ENCODE measurements at regions not wholly inside any gene's neighbourhood (a gene's known extent, or its start where the extent isn't known, plus 50 kb on each side); places are given as distances from the start of the nearest gene placed in this dataset.

DNA sequence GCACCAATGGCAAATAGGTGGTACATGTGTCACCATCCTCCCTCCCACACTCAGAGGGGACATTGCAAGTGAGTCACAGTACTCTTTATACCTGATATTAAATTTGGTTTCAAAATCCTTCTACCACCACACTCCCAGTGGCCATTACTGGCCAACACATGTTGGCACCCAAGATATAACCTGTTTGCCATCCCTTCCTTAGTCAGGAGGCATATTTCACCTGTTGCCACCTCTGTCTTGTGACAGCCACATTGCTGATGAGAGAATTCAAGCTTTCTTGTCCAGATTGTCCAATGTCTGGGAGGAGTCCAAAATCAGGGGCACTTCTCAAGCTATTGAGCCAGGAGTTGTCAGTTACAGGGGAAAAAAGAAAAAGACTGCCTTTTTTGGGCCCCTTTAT is 80.2 kb upstream of the WWC1 start:
- no peaks in the 10 kb centered on the region for H4K20me1 ChIP-seq (ENCODE audit: insufficient read depth, poor library complexity, severe bottlenecking)
- no peak overlapping the region for H3K4me2 ChIP-seq
- H3K9me3 ChIP-seq (ENCODE audit: low read depth): no peaks in the 10 kb centered on the region
- no peaks in the 10 kb centered on the region for H3K79me2 ChIP-seq
- H3K4me3 ChIP-seq: no peak overlapping the region
- no peak overlapping the region for H2AFZ ChIP-seq
- TF ChIP-seq EZH2 (IDR thresholded peaks at IDR 0.05; ENCODE audit: borderline replicate concordance): no peak
- TF ChIP-seq, protein P1, sequence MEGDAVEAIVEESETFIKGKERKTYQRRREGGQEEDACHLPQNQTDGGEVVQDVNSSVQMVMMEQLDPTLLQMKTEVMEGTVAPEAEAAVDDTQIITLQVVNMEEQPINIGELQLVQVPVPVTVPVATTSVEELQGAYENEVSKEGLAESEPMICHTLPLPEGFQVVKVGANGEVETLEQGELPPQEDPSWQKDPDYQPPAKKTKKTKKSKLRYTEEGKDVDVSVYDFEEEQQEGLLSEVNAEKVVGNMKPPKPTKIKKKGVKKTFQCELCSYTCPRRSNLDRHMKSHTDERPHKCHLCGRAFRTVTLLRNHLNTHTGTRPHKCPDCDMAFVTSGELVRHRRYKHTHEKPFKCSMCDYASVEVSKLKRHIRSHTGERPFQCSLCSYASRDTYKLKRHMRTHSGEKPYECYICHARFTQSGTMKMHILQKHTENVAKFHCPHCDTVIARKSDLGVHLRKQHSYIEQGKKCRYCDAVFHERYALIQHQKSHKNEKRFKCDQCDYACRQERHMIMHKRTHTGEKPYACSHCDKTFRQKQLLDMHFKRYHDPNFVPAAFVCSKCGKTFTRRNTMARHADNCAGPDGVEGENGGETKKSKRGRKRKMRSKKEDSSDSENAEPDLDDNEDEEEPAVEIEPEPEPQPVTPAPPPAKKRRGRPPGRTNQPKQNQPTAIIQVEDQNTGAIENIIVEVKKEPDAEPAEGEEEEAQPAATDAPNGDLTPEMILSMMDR (IDR thresholded peaks at IDR 0.05; ENCODE audit: poor library complexity): no peak
- TF ChIP-seq EZH2phosphoT487 (IDR thresholded peaks at IDR 0.05; ENCODE audit: low read depth, severe bottlenecking, unreplicated experiment): no peak
- H3K36me3 ChIP-seq (replicated peaks; ENCODE audit: insufficient read depth, low read depth): no peaks in the 10 kb centered on the region
- DNase-seq (ENCODE audit: low spot score): no peak
- no peaks in the 10 kb centered on the region for H3K9me2 ChIP-seq (replicated peaks; ENCODE audit: insufficient read depth)
- H3K27ac ChIP-seq: no peak overlapping the region
- no peaks in the 10 kb centered on the region for H3K4me1 ChIP-seq (ENCODE audit: insufficient read depth)
- no peaks in the 10 kb centered on the region for H3K27me3 ChIP-seq

DNA sequence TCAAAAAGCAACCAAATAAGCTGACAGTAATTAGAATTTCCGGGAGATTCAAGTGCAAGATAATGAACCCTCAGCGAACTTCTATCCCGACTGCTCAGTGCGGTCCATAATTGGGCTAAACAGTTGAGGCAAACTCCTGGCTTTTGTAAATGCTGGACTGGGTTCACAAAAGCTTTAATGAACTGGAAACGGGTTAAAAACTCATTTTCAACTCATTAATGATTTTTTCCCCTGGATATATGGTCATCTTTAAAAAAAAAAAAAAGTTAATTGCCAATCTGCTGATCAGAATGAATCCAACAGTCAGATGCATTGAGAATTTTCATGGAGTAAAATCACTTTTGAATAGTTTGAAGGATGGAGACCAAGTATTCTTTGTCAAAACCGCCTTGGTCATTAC is 79.5 kb upstream of the WWC1 start:
- no peak overlapping the region for H3K4me2 ChIP-seq
- H3K9me2 ChIP-seq (replicated peaks; ENCODE audit: insufficient read depth): no peaks in the 10 kb centered on the region
- WGBS (ENCODE audit: low lambda C conversion rate, missing lambda C conversion rate): 89% methylated on average over 6 of the region's 6 CpGs
- TF ChIP-seq EZH2 (IDR thresholded peaks at IDR 0.05; ENCODE audit: borderline replicate concordance): no peak
- TF ChIP-seq, protein P1 (IDR thresholded peaks at IDR 0.05; ENCODE audit: poor library complexity): no peak
- no peak for TF ChIP-seq EZH2phosphoT487 (IDR thresholded peaks at IDR 0.05; ENCODE audit: low read depth, severe bottlenecking, unreplicated experiment)
- H3K4me3 ChIP-seq: no peak overlapping the region
- H4K20me1 ChIP-seq (ENCODE audit: insufficient read depth, poor library complexity, severe bottlenecking): no peaks in the 10 kb centered on the region
- H3K27ac ChIP-seq: no peak overlapping the region
- H3K36me3 ChIP-seq (replicated peaks; ENCODE audit: insufficient read depth, low read depth): no peaks in the 10 kb centered on the region
- H3K27me3 ChIP-seq: no peaks in the 10 kb centered on the region
- H2AFZ ChIP-seq: no peak overlapping the region
- no peaks in the 10 kb centered on the region for H3K79me2 ChIP-seq
- H3K4me1 ChIP-seq (ENCODE audit: insufficient read depth): no peaks in the 10 kb centered on the region
- no peaks in the 10 kb centered on the region for H3K9me3 ChIP-seq (ENCODE audit: low read depth)
- no peak for DNase-seq (ENCODE audit: low spot score)

DNA sequence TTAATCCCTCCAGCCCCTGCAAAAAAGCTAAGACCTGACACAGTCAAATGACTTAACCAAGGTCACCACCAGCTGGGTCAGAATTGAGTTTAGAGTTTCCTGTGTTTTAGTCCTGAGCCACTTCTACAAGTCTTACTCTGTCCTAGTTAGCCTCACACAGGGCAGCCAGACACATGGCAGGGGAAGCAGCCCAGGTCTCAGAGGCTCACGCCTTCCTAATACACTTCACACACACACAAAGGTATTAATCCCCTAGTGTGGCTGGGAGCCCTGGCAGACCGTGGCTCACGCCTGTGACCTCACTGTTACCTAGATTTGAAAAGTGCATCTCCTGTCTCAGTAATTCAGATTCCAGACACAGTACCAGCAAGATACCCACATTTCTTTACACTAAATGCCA is 77.4 kb upstream of the WWC1 start:
- no peaks in the 10 kb centered on the region for H3K9me2 ChIP-seq (replicated peaks; ENCODE audit: insufficient read depth)
- H3K79me2 ChIP-seq: no peaks in the 10 kb centered on the region
- H3K27me3 ChIP-seq: no peaks in the 10 kb centered on the region
- no peak overlapping the region for H2AFZ ChIP-seq
- WGBS (ENCODE audit: low lambda C conversion rate, missing lambda C conversion rate): 77% methylated on average over 3 of the region's 3 CpGs
- no peak overlapping the region for H3K27ac ChIP-seq
- no peaks in the 10 kb centered on the region for H3K36me3 ChIP-seq (replicated peaks; ENCODE audit: insufficient read depth, low read depth)
- no peak overlapping the region for H3K4me3 ChIP-seq
- TF ChIP-seq, protein P1 (IDR thresholded peaks at IDR 0.05; ENCODE audit: poor library complexity): no peak
- TF ChIP-seq EZH2phosphoT487 (IDR thresholded peaks at IDR 0.05; ENCODE audit: low read depth, severe bottlenecking, unreplicated experiment) (no peak), EZH2 (IDR thresholded peaks at IDR 0.05; ENCODE audit: borderline replicate concordance) (no peak)
- no peaks in the 10 kb centered on the region for H3K4me1 ChIP-seq (ENCODE audit: insufficient read depth)
- H3K4me2 ChIP-seq: no peak overlapping the region
- H4K20me1 ChIP-seq (ENCODE audit: insufficient read depth, poor library complexity, severe bottlenecking): no peaks in the 10 kb centered on the region
- DNase-seq (ENCODE audit: low spot score): no peak
- no peaks in the 10 kb centered on the region for H3K9me3 ChIP-seq (ENCODE audit: low read depth)

DNA sequence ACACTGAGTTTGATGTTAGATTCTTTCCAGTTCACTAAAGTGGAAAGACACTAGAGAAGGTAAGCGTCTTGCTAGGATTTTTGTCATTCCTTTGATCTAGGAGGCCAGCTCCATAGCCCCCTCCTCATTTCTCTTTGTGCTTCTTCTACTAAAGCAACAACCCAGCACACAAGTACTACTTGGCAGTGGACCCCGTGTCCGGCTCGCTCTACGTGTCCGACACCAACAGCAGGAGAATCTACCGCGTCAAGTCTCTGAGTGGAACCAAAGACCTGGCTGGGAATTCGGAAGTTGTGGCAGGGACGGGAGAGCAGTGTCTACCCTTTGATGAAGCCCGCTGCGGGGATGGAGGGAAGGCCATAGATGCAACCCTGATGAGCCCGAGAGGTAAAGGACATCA is 76.6 kb upstream of the WWC1 start:
- no peaks in the 10 kb centered on the region for H3K79me2 ChIP-seq
- H4K20me1 ChIP-seq (ENCODE audit: insufficient read depth, poor library complexity, severe bottlenecking): no peaks in the 10 kb centered on the region
- WGBS (ENCODE audit: low lambda C conversion rate, missing lambda C conversion rate): 94% methylated on average over 13 of the region's 13 CpGs
- H3K36me3 ChIP-seq (replicated peaks; ENCODE audit: insufficient read depth, low read depth): no peaks in the 10 kb centered on the region
- H3K4me1 ChIP-seq (ENCODE audit: insufficient read depth): no peaks in the 10 kb centered on the region
- no peak for DNase-seq (ENCODE audit: low spot score)
- no peak overlapping the region for H2AFZ ChIP-seq
- no peak overlapping the region for H3K4me2 ChIP-seq
- H3K27me3 ChIP-seq: no peaks in the 10 kb centered on the region
- H3K4me3 ChIP-seq: no peak overlapping the region
- no peak overlapping the region for H3K27ac ChIP-seq
- TF ChIP-seq EZH2 (IDR thresholded peaks at IDR 0.05; ENCODE audit: borderline replicate concordance) (no peak), EZH2phosphoT487 (IDR thresholded peaks at IDR 0.05; ENCODE audit: low read depth, severe bottlenecking, unreplicated experiment) (no peak)
- TF ChIP-seq, protein P1 (IDR thresholded peaks at IDR 0.05; ENCODE audit: poor library complexity): no peak
- H3K9me2 ChIP-seq (replicated peaks; ENCODE audit: insufficient read depth): no peaks in the 10 kb centered on the region
- H3K9me3 ChIP-seq (ENCODE audit: low read depth): no peaks in the 10 kb centered on the region

Data from hepatocyte (in vitro differentiated cells).